ENCODE measurements at regions not wholly inside any gene's neighbourhood (a gene's known extent, or its start where the extent isn't known, plus 50 kb on each side); places are given as distances from the start of the nearest gene placed in this dataset.

DNA sequence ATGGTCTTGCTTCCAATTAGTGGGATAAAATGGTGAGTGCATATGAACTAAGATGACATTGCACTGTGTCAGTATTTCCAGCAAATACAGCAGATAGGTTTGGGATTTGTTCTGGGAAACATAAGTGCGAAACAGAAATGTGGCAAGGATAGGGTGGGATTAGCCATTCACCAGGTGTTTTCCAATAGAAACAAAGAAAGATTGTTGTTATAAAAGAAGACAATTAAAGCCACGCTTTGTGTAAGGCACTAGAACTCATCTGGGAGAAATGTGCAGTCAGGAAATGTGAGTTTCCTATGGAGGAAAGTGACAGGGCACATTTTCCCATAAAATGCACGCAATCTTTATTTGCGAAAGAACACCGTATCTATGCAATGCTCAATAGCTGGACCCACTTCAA, 1547.8 kb downstream of the EFNB2 start:
- Histone ChIP-seq H3K36me3 (ENCODE audit: control insufficient read depth, insufficient read depth, low read length) (no peaks in the 10 kb centered on the region), H3K27me3 (ENCODE audit: control insufficient read depth, insufficient read depth, low read length) (no peaks in the 10 kb centered on the region), H3K4me3 (ENCODE audit: low read depth, low read length) (no peak overlapping the region)
- TF ChIP-seq, protein P1, sequence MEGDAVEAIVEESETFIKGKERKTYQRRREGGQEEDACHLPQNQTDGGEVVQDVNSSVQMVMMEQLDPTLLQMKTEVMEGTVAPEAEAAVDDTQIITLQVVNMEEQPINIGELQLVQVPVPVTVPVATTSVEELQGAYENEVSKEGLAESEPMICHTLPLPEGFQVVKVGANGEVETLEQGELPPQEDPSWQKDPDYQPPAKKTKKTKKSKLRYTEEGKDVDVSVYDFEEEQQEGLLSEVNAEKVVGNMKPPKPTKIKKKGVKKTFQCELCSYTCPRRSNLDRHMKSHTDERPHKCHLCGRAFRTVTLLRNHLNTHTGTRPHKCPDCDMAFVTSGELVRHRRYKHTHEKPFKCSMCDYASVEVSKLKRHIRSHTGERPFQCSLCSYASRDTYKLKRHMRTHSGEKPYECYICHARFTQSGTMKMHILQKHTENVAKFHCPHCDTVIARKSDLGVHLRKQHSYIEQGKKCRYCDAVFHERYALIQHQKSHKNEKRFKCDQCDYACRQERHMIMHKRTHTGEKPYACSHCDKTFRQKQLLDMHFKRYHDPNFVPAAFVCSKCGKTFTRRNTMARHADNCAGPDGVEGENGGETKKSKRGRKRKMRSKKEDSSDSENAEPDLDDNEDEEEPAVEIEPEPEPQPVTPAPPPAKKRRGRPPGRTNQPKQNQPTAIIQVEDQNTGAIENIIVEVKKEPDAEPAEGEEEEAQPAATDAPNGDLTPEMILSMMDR (IDR thresholded peaks at IDR 0.05; ENCODE audit: insufficient read depth, low read length, severe bottlenecking), result no peak
- DNase-seq (ENCODE audit: low read depth) (no peak), FAIRE-seq (no peak)

DNA sequence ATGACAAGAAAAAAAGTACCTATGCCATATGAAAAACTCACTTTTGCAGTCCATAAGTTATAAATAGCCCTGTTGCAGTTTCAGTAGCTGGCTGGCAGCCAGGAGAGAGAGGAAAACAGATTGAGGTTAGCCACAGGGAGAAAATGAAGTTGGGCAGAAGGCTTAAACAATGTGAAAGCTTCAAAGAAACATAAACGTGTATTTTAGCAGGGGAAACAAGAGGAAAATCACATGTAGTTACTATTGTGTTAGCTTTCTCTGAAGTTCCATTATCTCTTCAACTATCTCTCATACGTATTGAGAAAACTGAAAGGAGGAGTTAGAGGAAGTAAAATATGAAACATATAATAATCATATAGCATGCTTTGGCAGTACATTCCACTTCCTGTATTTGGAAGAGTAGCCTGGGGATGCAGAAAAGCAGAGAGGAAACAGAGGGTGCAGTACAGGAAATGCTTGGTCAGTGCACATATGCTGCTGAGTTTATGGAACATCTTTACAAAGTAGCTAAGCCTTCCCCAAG, 1551.1 kb downstream of the EFNB2 start:
- no peaks in the 10 kb centered on the region for H3K36me3 ChIP-seq (ENCODE audit: control insufficient read depth, insufficient read depth, low read length)
- no peak overlapping the region for H3K4me3 ChIP-seq (ENCODE audit: low read depth, low read length)
- TF ChIP-seq, protein P1 (IDR thresholded peaks at IDR 0.05; ENCODE audit: insufficient read depth, low read length, severe bottlenecking), result no peak
- DNase-seq (ENCODE audit: low read depth) (peak; percentile 18), FAIRE-seq (no peak)
- no peaks in the 10 kb centered on the region for H3K27me3 ChIP-seq (ENCODE audit: control insufficient read depth, insufficient read depth, low read length)

DNA sequence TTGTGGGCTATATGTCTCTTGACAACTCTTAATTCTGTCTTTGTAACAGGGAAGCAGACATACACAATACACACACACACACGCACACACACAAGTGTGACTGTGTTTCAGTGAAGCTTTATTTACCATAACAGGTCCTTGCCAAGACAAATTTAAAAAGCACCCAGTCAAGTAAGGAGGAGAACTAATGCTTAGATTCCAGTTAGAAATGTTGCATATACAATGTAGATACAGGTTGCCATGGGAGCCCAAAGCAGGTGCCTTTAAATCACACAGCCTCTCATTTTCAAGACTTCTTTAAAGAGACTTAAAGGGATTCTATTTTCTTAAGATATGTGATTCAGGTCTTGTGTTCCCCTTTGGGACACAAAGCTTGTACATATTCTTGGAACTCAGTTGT, 1551.9 kb downstream of the EFNB2 start:
- Histone ChIP-seq H3K4me3 (ENCODE audit: low read depth, low read length) (no peak overlapping the region), H3K36me3 (ENCODE audit: control insufficient read depth, insufficient read depth, low read length) (no peaks in the 10 kb centered on the region), H3K27me3 (ENCODE audit: control insufficient read depth, insufficient read depth, low read length) (no peaks in the 10 kb centered on the region)
- DNase-seq (ENCODE audit: low read depth) (no peak), FAIRE-seq (no peak)
- TF ChIP-seq, protein P1 (IDR thresholded peaks at IDR 0.05; ENCODE audit: insufficient read depth, low read length, severe bottlenecking), result no peak

DNA sequence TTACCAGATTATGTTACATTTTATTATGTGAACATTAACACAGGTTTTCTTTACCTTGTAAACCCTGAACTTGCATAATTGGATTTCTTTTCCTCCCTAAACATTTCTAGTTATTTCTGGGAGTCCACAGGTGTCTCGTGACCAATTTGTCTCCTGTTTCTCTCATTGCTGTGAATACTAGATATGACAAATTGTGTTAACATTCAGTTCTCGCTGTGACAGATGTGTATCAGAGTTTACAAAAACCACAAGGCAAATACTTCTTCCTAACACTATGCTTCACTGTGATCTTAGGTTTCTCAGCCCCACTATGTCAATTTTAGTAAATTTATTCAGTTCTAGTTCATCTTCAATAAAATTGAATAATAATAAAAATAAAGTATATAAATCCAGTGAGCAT, 1554.9 kb downstream of the EFNB2 start:
- H3K4me3 ChIP-seq (ENCODE audit: low read depth, low read length), result no peak overlapping the region
- TF ChIP-seq, protein P1 (IDR thresholded peaks at IDR 0.05; ENCODE audit: insufficient read depth, low read length, severe bottlenecking), result no peak
- H3K36me3 ChIP-seq (ENCODE audit: control insufficient read depth, insufficient read depth, low read length), result no peaks in the 10 kb centered on the region
- no peak for FAIRE-seq
- no peaks in the 10 kb centered on the region for H3K27me3 ChIP-seq (ENCODE audit: control insufficient read depth, insufficient read depth, low read length)
- DNase-seq (ENCODE audit: low read depth), result no peak

DNA sequence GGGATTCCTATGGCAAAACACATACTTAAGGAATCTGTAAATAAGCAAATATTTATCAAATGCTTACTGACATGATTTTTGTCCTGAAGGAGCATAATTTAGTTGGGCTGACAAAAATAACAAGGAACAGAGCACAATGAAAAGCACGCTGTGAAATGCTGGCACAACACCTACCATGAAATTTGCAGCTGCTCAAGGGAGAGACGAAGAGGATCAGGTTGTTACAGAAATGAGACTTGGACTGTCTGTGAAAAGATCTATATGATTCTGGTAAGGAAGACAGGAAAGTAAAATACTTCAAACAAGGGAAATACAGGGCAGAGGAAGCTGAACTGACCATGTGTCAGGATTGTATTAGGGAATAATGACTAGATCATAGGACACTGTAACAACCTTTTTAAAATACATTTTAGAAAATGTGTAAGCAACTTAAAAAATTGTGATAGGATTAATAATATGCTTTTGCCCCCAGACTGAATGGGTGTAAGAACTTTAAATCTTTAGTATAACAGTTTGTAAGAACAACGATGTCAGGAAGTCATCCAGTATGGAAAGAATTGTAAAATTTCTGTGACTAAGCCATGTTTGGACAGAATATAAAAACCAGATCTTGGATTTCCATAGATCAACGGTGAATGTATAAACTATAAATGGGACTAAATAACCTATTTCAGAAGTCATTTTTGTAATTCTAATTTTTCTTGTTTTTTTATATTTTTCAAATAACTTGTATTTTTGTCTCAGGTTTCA, 1556.0 kb downstream of the EFNB2 start:
- no peak for DNase-seq (ENCODE audit: low read depth)
- no peak overlapping the region for H3K4me3 ChIP-seq (ENCODE audit: low read depth, low read length)
- TF ChIP-seq, protein P1 (IDR thresholded peaks at IDR 0.05; ENCODE audit: insufficient read depth, low read length, severe bottlenecking), result no peak
- FAIRE-seq, result no peak
- no peaks in the 10 kb centered on the region for H3K27me3 ChIP-seq (ENCODE audit: control insufficient read depth, insufficient read depth, low read length)
- H3K36me3 ChIP-seq (ENCODE audit: control insufficient read depth, insufficient read depth, low read length), result no peaks in the 10 kb centered on the region

DNA sequence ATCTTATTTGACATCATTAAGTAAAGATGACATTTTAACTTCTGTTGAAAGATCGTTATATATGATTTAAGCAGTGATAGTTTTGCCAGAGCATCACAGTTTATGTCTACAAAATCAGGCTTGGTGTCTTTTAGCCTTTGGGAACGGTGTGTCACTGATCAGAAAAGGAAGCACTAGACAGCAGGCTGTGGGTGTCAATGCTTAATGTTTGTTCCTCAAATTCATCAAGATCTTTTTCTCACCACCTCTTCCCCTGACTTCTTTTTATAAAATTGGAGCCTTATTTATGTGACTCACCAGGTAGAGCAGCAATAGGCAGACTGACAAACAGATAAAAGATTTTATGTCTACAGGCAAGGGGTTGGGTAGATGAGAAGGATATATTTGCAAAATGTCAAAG, 1558.5 kb downstream of the EFNB2 start:
- no peak overlapping the region for H3K4me3 ChIP-seq (ENCODE audit: low read depth, low read length)
- TF ChIP-seq, protein P1 (IDR thresholded peaks at IDR 0.05; ENCODE audit: insufficient read depth, low read length, severe bottlenecking), result no peak
- no peak for DNase-seq (ENCODE audit: low read depth)
- H3K27me3 ChIP-seq (ENCODE audit: control insufficient read depth, insufficient read depth, low read length), result no peaks in the 10 kb centered on the region
- no peak for FAIRE-seq
- H3K36me3 ChIP-seq (ENCODE audit: control insufficient read depth, insufficient read depth, low read length), result no peaks in the 10 kb centered on the region
